ENCODE measurements at regions not wholly inside any gene's neighbourhood (a gene's known extent, or its start where the extent isn't known, plus 50 kb on each side); places are given as distances from the start of the nearest gene placed in this dataset.

DNA sequence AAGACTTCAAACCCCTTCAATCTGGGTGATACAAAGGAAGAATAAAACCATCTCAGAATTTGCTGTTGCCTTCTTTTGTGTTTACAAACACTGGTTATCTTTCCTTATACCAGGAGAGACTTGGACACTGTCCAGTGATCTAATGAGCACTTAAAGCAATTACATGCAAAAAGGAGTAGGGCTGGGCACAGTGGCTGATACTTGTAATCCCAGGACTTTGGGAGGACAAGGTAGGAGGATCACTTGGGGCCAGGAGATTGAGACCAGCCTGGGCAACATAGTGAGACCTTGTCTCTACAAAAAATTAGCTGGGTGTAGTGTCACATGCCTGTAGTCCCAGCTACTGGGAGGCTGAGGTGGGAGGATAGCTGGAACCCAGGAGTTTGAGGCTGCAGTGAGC is 95.7 kb upstream of the DRD5 start:
- TF ChIP-seq, protein P1, sequence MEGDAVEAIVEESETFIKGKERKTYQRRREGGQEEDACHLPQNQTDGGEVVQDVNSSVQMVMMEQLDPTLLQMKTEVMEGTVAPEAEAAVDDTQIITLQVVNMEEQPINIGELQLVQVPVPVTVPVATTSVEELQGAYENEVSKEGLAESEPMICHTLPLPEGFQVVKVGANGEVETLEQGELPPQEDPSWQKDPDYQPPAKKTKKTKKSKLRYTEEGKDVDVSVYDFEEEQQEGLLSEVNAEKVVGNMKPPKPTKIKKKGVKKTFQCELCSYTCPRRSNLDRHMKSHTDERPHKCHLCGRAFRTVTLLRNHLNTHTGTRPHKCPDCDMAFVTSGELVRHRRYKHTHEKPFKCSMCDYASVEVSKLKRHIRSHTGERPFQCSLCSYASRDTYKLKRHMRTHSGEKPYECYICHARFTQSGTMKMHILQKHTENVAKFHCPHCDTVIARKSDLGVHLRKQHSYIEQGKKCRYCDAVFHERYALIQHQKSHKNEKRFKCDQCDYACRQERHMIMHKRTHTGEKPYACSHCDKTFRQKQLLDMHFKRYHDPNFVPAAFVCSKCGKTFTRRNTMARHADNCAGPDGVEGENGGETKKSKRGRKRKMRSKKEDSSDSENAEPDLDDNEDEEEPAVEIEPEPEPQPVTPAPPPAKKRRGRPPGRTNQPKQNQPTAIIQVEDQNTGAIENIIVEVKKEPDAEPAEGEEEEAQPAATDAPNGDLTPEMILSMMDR (IDR thresholded peaks at IDR 0.05; ENCODE audit: insufficient read depth, low read depth, low read length), result no peak
- TF ChIP-seq EZH2 (IDR thresholded peaks at IDR 0.05; ENCODE audit: insufficient read depth, low read length), result no peak
